H1 (cell line): ENCODE measurements at regions not wholly inside any gene's neighbourhood (a gene's known extent, or its start where the extent isn't known, plus 50 kb on each side); places are given as distances from the start of the nearest gene placed in this dataset.

Source experiments
- CHD7 ChIP-seq: fragments of 300-600 bp; sonication (generic); IDR thresholded peaks from 2 replicates; pipeline ENCODE4 v1.7.1; 2012; ENCODE audit warnings: low read length, moderate library complexity, mild to moderate bottlenecking, inconsistent platforms; ENCODE audit not compliant: insufficient replicate concordance
- MAFK ChIP-seq: IDR thresholded peaks from 2 replicates; pipeline ENCODE4 v1.6.1; 2012; ENCODE audit warnings: low read depth, mild to moderate bottlenecking, improper control_type of control experiment, low read length

GRCh38 chr2:19568809-19569208 is 210.4 kb upstream of the OSR1 start (continued):
- TF ChIP-seq CHD7 (no peak), MAFK (no peak)
